A549 (cell line): ENCODE measurements at regions not wholly inside any gene's neighbourhood (a gene's known extent, or its start where the extent isn't known, plus 50 kb on each side); places are given as distances from the start of the nearest gene placed in this dataset.

Experiments used
- ATAC-seq, 2 experiments: fragments of 200-7000 bp in 1 of 2; fragments of >200 bp in 1 of 2; cut with Nextera tagmentation in 1 of 2; cut with Tn5 transposase in 1 of 2; 3 replicates each; pipeline versions ENCODE4 v1.8.0 to v1.9.1; 2018 to 2020; ENCODE audit warnings: mild to moderate bottlenecking in 1 of 2, moderate library complexity in 1 of 2
- CTCF ChIA-PET: fragments of 300-600 bp; sonication (Branson Sonifier 250); formaldehyde crosslinking; extraction: SDS; loops from one replicate; lab custom pipeline; 2021; ENCODE audit warnings: antibody characterized with exemption, inconsistent platforms; lab: Yijun Ruan, JAX
- POLR2A ChIA-PET: fragments of 350-600 bp; formaldehyde crosslinking; extraction: SDS; loops from one replicate; lab custom pipeline; 2021; ENCODE audit warnings: antibody characterized with exemption, inconsistent platforms; lab: Yijun Ruan, JAX
- DNase-seq, 2 experiments: peaks; one replicate each; pipeline versions ENCODE4 v3.0.0 to v3.0.0-alpha.2; 2011 to 2016; ENCODE audit warnings: low read depth in 1 of 2, low spot score in 1 of 2
- FAIRE-seq: peaks from 2 replicates; lab custom pipeline; 2011; peaks lifted over from hg19 to GRCh38; lab: Jason Lieb, UNC
- H3K27ac ChIP-seq, 2 experiments: fragments of >200 bp; sonication (Bioruptor Twin); formaldehyde crosslinking; 3 replicates each; pipeline ENCODE4 v1.5.1; 2016 to 2017
- H3K4me1 ChIP-seq: fragments of >200 bp; sonication (Bioruptor Twin); formaldehyde crosslinking; 3 replicates; pipeline ENCODE4 v1.6.1; 2016
- H3K4me2 ChIP-seq: fragments of >200 bp; sonication (Bioruptor Twin); formaldehyde crosslinking; 3 replicates; pipeline ENCODE4 v1.6.1; 2016
- H3K4me3 ChIP-seq: fragments of >200 bp; sonication (Bioruptor Twin); formaldehyde crosslinking; 3 replicates; pipeline ENCODE4 v1.5.1; 2016
- H3K9me3 ChIP-seq: fragments of >200 bp; sonication (Bioruptor Twin); formaldehyde crosslinking; 3 replicates; pipeline ENCODE4 v1.6.1; 2016
- BHLHE40 ChIP-seq: IDR thresholded peaks from 2 replicates; pipeline ENCODE4 v1.6.1; 2012; ENCODE audit warnings: low read depth, low read length, inconsistent platforms
- CBX8 ChIP-seq: fragments of 200-600 bp; sonication (generic); IDR thresholded peaks from 2 replicates; pipeline ENCODE4 v1.6.1; 2016
- CHD2 ChIP-seq: fragments of 150-350 bp; IDR thresholded peaks from 2 replicates; pipeline ENCODE4 v1.6.1; 2014; ENCODE audit warnings: low read length; ENCODE audit not compliant: partially characterized antibody
- CHD4 ChIP-seq: fragments of 200-600 bp; sonication (generic); IDR thresholded peaks from 2 replicates; pipeline ENCODE4 v1.6.1; 2016; ENCODE audit warnings: antibody characterized with exemption, mild to moderate bottlenecking, borderline replicate concordance
- FOSB ChIP-seq: fragments of 250-450 bp; sonication (Bioruptor Pico); IDR thresholded peaks from 2 replicates; pipeline ENCODE4 v1.5.0; 2020; ENCODE audit warnings: mild to moderate bottlenecking, moderate library complexity
- FOXS1 ChIP-seq: fragments of 250-450 bp; sonication (Bioruptor Pico); IDR thresholded peaks from 2 replicates; pipeline ENCODE4 v1.5.0; 2020; ENCODE audit warnings: mild to moderate bottlenecking, moderate library complexity
- HEYL ChIP-seq: fragments of 250-450 bp; sonication (Bioruptor Pico); IDR thresholded peaks from 2 replicates; pipeline ENCODE4 v1.8.0; 2021; ENCODE audit warnings: mild to moderate bottlenecking, moderate library complexity
- HOXB5 ChIP-seq: fragments of 250-450 bp; sonication (Bioruptor Pico); IDR thresholded peaks from 2 replicates; pipeline ENCODE4 v1.5.0; 2020; ENCODE audit warnings: mild to moderate bottlenecking, moderate library complexity
- JUN ChIP-seq, 2 experiments: fragments of >200 bp; sonication (Bioruptor Twin); formaldehyde crosslinking; IDR thresholded peaks; 2 replicates in 1 of 2; 3 replicates in 1 of 2; pipeline ENCODE4 v1.6.1; 2016 to 2017
- JUNB ChIP-seq: fragments of >200 bp; sonication (Bioruptor Twin); formaldehyde crosslinking; IDR thresholded peaks from 2 replicates; pipeline ENCODE4 v1.6.1; 2016
- MAFK ChIP-seq: fragments of 450-650 bp; IDR thresholded peaks from 2 replicates; pipeline ENCODE4 v1.6.1; 2014; ENCODE audit not compliant: partially characterized antibody
- MAZ ChIP-seq: fragments of 150-350 bp; IDR thresholded peaks from 2 replicates; pipeline ENCODE4 v1.6.1; 2014; ENCODE audit warnings: antibody characterized with exemption, low read depth, low read length, borderline replicate concordance
- NPAS2 ChIP-seq: fragments of 250-450 bp; sonication (Bioruptor Pico); IDR thresholded peaks from 2 replicates; pipeline ENCODE4 v1.8.0; 2022; ENCODE audit warnings: mild to moderate bottlenecking, moderate library complexity, borderline replicate concordance
- POLR2A ChIP-seq: IDR thresholded peaks from 2 replicates; pipeline ENCODE4 v1.6.1; 2012; ENCODE audit warnings: mild to moderate bottlenecking, low read length
- RAD21 ChIP-seq, 2 experiments: fragments of >200 bp in 1 of 2; sonication (Bioruptor Twin) in 1 of 2; formaldehyde crosslinking in 1 of 2; IDR thresholded peaks in 1 of 2; conservative IDR thresholded peaks in 1 of 2; 2 replicates in 1 of 2; 3 replicates in 1 of 2; pipeline ENCODE4 v1.6.1; 2012 to 2018; ENCODE audit warnings: inconsistent platforms in 1 of 2
- RARB ChIP-seq: fragments of 250-450 bp; sonication (Bioruptor Pico); IDR thresholded peaks from 2 replicates; pipeline ENCODE4 v1.8.0; 2021; ENCODE audit warnings: mild to moderate bottlenecking, moderate library complexity
- RFX5 ChIP-seq: fragments of 450-650 bp; IDR thresholded peaks from 2 replicates; pipeline ENCODE4 v1.7.1; 2014; ENCODE audit warnings: antibody characterized with exemption, mild to moderate bottlenecking, moderate library complexity
- RNF2 ChIP-seq: fragments of 200-600 bp; sonication (generic); IDR thresholded peaks from 2 replicates; pipeline ENCODE4 v1.6.1; 2016; ENCODE audit warnings: low read depth, mild to moderate bottlenecking, antibody characterized with exemption, moderate library complexity, borderline replicate concordance
- SMC3 ChIP-seq: fragments of >200 bp; sonication (Bioruptor Twin); formaldehyde crosslinking; IDR thresholded peaks from 3 replicates; pipeline ENCODE4 v1.6.1; 2018; ENCODE audit warnings: inconsistent platforms
- TFCP2L1 ChIP-seq: fragments of 250-450 bp; sonication (Bioruptor Pico); IDR thresholded peaks from 2 replicates; pipeline ENCODE4 v1.5.0; 2021; ENCODE audit warnings: mild to moderate bottlenecking
- ZC3H11A ChIP-seq: fragments of 450-650 bp; IDR thresholded peaks from 2 replicates; pipeline ENCODE4 v1.6.1; 2014; ENCODE audit warnings: antibody characterized with exemption, mild to moderate bottlenecking
- ZFP36 ChIP-seq: fragments of 450-650 bp; IDR thresholded peaks from 2 replicates; pipeline ENCODE4 v1.6.1; 2014; ENCODE audit warnings: borderline replicate concordance; ENCODE audit not compliant: partially characterized antibody
- ZNF302 ChIP-seq: fragments of 250-450 bp; sonication (Bioruptor Pico); IDR thresholded peaks from 2 replicates; pipeline ENCODE4 v1.9.0; 2021; ENCODE audit warnings: inconsistent platforms, mild to moderate bottlenecking, moderate library complexity
- WGBS: methylation state at CpG from one replicate; pipeline ENCODE4 v1.1.6; 2017; ENCODE audit errors: missing lambda C conversion rate; 5-methylcytosine and 5-hydroxymethylcytosine counted together
- TF ChIP-seq, protein P1 (sequence below): IDR thresholded peaks from 2 replicates; pipeline ENCODE4 v1.6.1; 2012; ENCODE audit warnings: low read depth, borderline replicate concordance
- TF ChIP-seq, protein P2 (sequence below): IDR thresholded peaks from 2 replicates; pipeline ENCODE4 v1.6.1; 2012
- TF ChIP-seq, protein P3 (sequence below): fragments of >200 bp; sonication (Bioruptor Twin); formaldehyde crosslinking; IDR thresholded peaks from 3 replicates; pipeline ENCODE4 v1.5.1; 2016
- TF ChIP-seq, protein P4 (sequence below): fragments of >200 bp; sonication (Bioruptor Twin); formaldehyde crosslinking; IDR thresholded peaks from 3 replicates; pipeline ENCODE4 v1.6.1; 2016
- TF ChIP-seq, protein P5 (sequence below): IDR thresholded peaks from 2 replicates; pipeline ENCODE4 v1.6.1; 2012
- TF ChIP-seq, protein P6 (sequence below): fragments of >200 bp; sonication (Bioruptor Twin); formaldehyde crosslinking; IDR thresholded peaks from 2 replicates; pipeline ENCODE4 v1.6.1; 2016

DNA sequence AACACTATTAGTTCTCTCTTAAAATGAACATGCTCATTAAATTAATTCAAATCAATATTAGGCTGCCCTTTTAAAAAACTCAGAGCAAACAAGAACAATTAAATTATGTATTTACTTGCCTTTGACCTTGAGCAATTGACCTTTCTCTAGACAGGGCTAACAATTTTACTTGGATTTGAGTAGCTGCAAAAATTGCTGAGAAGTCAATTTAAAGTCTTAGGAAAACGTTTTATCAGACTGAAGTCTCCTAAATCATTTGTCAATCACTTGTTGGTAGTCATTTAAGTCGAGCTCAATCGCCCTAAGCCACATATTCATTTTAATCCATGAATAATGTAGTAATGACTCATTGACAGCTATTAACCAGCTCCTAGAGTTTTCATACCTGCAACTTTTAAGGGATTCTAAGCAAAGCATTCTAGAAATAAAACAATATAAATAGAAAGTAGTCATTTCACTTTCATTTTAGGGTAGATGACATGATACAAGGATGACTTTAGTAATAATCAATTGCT is 84.9 kb upstream of the SEC61G start:
- 53% methylated on average over 3 of the region's 3 CpGs for WGBS
- H3K4me2 ChIP-seq, result no peak overlapping the region
- peaks cover 4% of the 10 kb centered on the region; the same call in 1 of the 3 replicates for H3K9me3 ChIP-seq
- ChIA-PET CTCF (interaction anchor here (0.7 to 9.5 kb wide), 4 partner anchors 20 to 411 kb away, joined by 3 to 78 read pairs (median 32); no protein-coding TSS in a partner anchor), POLR2A (no interaction called here)
- peak; percentile 61 for TF ChIP-seq MAFK
- no peak for TF ChIP-seq CBX8
- H3K4me3 ChIP-seq, result no peak overlapping the region
- H3K27ac ChIP-seq, result no peak overlapping the region
- FAIRE-seq (no peak), DNase-seq (no peak), ATAC-seq (no peak)
- peaks cover 33% of the 10 kb centered on the region for H3K4me1 ChIP-seq

DNA sequence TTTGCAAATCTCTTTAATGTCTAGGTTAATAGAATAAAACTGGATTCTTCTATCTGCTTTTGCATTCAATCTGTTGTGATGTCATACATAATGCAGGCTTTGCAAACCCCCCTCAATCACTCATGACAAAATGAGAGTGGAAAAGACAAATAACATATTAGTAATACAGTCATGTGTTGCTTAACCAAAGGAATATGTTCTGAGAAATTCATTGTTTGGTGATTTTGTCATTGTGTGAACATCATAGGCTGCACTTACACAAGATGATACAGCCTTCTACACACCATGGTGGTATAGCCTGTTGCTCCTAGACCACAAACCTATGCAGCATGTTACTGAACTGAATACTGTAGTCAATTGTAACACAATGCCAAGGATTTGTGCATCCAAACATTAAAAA is 87.3 kb upstream of the SEC61G start:
- CTCF ChIA-PET, result no interaction called here
- H3K9me3 ChIP-seq, result peaks cover 12% of the 10 kb centered on the region; the same call in 2 of the 3 replicates
- ATAC-seq, result 0 out of 6 replicates have a peak, but pooled peaks of 1 of the 2 experiments have one; percentile 56
- H3K4me3 ChIP-seq, result no peak overlapping the region
- H3K27ac ChIP-seq, result no peak overlapping the region
- no peak for FAIRE-seq
- peaks cover 13% of the 10 kb centered on the region for H3K4me1 ChIP-seq
- TF ChIP-seq HOXB5 (no peak), RAD21 (conservative IDR thresholded peaks at IDR 0.05 in 1 of 2, IDR thresholded peaks at IDR 0.05 in 1 of 2) (no peak), MAZ (no peak), RARB (CRISPR knock-in tag) (no peak), NPAS2 (no peak), ZFP36 (no peak), MAFK (no peak), ZNF302 (CRISPR knock-in tag) (no peak), RFX5 (no peak), SMC3 (no peak), FOSB (CRISPR knock-in tag) (no peak), HEYL (CRISPR knock-in tag) (no peak), JUNB (no peak), CHD2 (no peak)
- TF ChIP-seq, protein P1, sequence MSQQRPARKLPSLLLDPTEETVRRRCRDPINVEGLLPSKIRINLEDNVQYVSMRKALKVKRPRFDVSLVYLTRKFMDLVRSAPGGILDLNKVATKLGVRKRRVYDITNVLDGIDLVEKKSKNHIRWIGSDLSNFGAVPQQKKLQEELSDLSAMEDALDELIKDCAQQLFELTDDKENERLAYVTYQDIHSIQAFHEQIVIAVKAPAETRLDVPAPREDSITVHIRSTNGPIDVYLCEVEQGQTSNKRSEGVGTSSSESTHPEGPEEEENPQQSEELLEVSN, result no peak
- TF ChIP-seq, protein P2, sequence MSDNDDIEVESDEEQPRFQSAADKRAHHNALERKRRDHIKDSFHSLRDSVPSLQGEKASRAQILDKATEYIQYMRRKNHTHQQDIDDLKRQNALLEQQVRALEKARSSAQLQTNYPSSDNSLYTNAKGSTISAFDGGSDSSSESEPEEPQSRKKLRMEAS, result no peak
- TF ChIP-seq, protein P3, sequence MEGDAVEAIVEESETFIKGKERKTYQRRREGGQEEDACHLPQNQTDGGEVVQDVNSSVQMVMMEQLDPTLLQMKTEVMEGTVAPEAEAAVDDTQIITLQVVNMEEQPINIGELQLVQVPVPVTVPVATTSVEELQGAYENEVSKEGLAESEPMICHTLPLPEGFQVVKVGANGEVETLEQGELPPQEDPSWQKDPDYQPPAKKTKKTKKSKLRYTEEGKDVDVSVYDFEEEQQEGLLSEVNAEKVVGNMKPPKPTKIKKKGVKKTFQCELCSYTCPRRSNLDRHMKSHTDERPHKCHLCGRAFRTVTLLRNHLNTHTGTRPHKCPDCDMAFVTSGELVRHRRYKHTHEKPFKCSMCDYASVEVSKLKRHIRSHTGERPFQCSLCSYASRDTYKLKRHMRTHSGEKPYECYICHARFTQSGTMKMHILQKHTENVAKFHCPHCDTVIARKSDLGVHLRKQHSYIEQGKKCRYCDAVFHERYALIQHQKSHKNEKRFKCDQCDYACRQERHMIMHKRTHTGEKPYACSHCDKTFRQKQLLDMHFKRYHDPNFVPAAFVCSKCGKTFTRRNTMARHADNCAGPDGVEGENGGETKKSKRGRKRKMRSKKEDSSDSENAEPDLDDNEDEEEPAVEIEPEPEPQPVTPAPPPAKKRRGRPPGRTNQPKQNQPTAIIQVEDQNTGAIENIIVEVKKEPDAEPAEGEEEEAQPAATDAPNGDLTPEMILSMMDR, result no peak
- no peak for DNase-seq
- H3K4me2 ChIP-seq, result no peak overlapping the region
- POLR2A ChIA-PET, result no interaction called here

DNA sequence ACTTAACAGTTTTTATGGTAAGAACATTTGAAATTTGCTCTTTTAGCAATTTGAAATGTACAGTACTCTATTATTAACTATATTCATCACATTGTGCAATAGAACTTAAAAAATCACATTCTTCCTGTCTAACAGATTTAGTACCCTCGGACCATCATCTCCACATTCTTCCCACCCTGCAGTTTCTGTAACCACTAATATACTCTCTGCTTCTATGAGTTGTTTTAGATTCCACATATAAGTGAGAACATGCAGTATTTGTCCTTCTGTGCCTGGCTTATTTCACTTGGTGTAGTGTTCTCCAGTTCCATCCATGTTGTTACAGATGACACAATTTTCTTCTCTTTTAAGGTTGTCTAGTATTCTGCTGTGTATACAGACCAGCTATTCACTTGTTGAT is 88.9 kb upstream of the SEC61G start:
- FAIRE-seq (no peak), DNase-seq (no peak), ATAC-seq (no peak)
- CTCF ChIA-PET, result interaction anchor here (1.0 to 1.1 kb wide), 2 partner anchors 8 to 10 kb away, joined by 3 read pairs; no protein-coding TSS in a partner anchor
- Histone ChIP-seq H3K4me3 (no peak overlapping the region), H3K4me2 (no peak overlapping the region), H3K4me1 (no peaks in the 10 kb centered on the region), H3K27ac (no peak overlapping the region), H3K9me3 (peaks cover 12% of the 10 kb centered on the region; the same call in 2 of the 3 replicates)
- 66% methylated on average over 1 of the region's 1 CpG for WGBS
- POLR2A ChIA-PET, result no interaction called here
- TF ChIP-seq CHD4 (no peak), RNF2 (no peak), ZC3H11A (no peak), CHD2 (no peak), JUN (IDR thresholded peaks at IDR 0.05) (no peak), TFCP2L1 (CRISPR knock-in tag) (no peak), FOXS1 (CRISPR knock-in tag) (no peak), BHLHE40 (no peak), POLR2A (no peak), RAD21 (conservative IDR thresholded peaks at IDR 0.05 in 1 of 2, IDR thresholded peaks at IDR 0.05 in 1 of 2) (no peak)
- TF ChIP-seq, protein P4, sequence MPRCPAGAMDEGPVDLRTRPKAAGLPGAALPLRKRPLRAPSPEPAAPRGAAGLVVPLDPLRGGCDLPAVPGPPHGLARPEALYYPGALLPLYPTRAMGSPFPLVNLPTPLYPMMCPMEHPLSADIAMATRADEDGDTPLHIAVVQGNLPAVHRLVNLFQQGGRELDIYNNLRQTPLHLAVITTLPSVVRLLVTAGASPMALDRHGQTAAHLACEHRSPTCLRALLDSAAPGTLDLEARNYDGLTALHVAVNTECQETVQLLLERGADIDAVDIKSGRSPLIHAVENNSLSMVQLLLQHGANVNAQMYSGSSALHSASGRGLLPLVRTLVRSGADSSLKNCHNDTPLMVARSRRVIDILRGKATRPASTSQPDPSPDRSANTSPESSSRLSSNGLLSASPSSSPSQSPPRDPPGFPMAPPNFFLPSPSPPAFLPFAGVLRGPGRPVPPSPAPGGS, result no peak
- TF ChIP-seq, protein P5, sequence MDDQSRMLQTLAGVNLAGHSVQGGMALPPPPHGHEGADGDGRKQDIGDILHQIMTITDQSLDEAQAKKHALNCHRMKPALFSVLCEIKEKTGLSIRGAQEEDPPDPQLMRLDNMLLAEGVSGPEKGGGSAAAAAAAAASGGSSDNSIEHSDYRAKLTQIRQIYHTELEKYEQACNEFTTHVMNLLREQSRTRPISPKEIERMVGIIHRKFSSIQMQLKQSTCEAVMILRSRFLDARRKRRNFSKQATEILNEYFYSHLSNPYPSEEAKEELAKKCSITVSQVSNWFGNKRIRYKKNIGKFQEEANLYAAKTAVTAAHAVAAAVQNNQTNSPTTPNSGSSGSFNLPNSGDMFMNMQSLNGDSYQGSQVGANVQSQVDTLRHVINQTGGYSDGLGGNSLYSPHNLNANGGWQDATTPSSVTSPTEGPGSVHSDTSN, result no peak
- TF ChIP-seq, protein P6, sequence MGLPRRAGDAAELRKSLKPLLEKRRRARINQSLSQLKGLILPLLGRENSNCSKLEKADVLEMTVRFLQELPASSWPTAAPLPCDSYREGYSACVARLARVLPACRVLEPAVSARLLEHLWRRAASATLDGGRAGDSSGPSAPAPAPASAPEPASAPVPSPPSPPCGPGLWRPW, result no peak
